ENCODE measurements at regions not wholly inside any gene's neighbourhood (a gene's known extent, or its start where the extent isn't known, plus 50 kb on each side); places are given as distances from the start of the nearest gene placed in this dataset.
"Not testable (repeated sequence)": the region's sequence is repeated elsewhere in the genome, so short reads cannot be mapped to it uniquely, and the experiment has no call there.

DNA sequence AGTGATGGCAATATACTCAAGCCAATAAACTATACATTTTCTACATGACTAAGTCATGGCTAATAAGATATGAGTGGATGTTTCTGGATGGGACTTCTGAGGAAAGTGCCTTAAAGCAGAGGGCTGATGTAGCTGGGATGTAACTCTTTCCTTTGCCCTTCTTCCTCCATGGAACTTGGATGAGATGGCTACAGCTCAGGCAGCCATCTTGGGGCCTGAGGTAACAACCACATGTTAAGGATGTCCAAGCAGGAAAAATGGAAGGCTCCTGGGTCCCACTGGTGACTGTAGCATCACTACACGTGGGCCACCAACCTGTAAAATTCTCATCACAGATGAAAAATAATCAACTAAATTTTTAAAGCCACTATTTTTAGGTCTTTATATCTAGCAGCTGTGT lies 54.4 kb upstream of the GRIP1 start:
- no peak for DNase-seq (ENCODE audit: low spot score)

DNA sequence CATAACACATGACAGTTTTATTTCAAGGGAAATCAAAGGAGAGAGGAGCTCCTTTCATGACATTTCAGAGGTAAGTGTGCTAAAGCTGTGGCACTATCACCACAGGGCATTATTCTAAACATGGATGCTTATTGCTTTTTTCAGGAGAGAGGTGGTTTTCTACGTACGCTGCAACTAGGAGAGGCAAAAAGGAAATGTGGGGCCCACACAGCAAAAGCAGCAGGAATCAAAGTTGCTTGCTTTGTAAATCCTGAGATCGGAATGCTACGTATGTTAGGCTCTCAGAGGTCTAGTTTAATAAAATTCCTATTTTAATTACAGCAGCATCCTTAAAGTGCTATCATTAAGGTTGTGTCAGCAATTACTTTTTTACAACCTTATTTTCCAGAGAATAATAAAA lies 55.0 kb upstream of the GRIP1 start:
- DNase-seq (ENCODE audit: low spot score), result no peak

GRCh38 chr12:66735275-66735674 lies 56.4 kb upstream of the GRIP1 start:
- no peak for DNase-seq (ENCODE audit: low spot score)

DNA sequence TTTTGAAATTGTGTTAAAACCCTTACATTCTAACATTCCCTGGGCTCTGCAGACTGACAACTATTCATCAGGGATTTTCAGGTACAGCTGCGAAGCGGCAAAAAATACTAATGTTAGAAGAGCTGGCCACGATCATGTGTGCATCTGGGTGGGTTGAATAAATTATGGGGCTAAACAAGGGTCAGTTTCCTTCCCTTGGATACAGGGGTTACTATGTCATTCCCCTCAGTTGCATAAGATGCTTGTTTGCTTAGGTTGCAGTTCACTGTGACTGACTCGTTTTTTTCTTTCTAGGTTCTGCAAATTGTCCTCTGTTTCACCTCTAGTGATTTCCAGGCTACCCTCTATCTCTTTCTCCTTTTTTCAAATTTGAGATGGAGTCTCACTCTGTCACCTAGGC lies 58.1 kb upstream of the GRIP1 start:
- no peak for DNase-seq (ENCODE audit: low spot score)

DNA sequence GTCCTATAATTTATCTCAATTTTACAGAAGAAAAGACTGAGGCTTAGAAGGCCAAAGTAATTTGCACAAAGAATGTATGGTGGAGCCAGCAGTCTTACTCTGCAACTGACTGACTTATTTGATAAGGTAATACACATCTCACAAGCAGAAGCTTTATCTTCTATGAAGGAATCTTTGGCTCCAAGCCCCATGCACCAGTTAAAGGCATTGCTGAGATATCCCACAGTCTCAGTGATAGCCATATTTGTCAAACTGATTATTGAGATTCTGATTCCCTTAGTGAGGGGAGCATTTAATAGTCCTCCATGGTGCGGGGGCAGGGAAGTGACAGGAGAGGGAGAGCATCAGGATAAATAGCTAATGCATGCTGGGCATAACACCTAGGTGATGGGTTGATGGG lies 60.4 kb upstream of the GRIP1 start:
- no peak for DNase-seq (ENCODE audit: low spot score)

DNA sequence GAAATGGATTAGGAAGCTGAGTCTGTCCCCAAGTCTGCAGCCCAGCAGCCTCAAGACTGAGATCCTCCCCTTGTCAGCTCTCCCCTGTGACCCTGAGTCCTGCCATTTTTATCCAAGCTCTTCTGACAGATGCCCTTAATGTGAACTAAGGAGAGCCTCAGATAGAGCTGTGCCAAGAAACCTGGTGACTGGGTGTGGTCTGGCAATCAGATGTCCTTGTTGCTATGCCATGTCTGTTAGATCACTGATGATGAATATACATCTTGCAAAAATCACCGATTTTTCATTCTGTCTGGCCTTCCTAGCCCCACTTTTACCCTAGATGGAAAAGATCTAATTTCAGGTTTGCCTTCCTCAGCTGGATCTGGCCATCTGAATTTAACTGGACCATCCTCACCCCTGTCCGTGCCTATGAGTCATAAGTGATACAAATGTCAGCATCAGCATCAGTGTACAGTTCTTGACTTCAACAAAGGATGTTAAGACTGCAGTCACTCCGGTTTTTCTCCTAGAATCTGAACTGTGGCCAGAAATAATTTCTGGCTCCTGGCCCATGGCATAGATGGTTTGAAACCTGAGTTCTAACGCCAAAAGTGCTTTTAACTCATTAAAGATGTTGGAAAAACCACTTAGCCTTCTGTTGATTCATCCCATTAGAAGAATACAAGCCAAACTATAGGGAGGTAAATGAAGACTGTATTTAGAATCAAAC lies 61.2 kb upstream of the GRIP1 start:
- DNase-seq (ENCODE audit: low spot score), result no peak

DNA sequence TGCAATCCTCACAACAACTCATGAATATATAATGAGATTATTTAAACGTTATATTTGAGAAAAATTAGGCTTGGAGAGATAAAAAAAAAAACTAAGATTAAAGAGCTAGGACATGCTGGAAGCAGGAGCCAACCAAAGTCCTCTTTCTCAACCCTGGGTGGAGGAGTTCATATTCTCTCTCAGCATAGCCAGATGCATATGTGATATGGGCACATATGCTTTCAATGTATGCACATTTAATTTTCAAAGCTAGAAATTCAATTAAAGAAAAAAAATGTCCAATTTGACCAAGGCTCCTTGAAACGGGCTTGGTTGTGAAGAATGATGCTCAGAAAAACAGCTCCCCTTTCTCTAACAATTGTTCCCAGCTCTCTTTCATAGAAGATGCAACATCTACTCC lies 61.9 kb upstream of the GRIP1 start:
- no peak for DNase-seq (ENCODE audit: low spot score)

- DNase-seq (ENCODE audit: low spot score), result no peak
Observed at GRCh38 chr12:66741919-66742318, 63.0 kb upstream of the GRIP1 start.

DNA sequence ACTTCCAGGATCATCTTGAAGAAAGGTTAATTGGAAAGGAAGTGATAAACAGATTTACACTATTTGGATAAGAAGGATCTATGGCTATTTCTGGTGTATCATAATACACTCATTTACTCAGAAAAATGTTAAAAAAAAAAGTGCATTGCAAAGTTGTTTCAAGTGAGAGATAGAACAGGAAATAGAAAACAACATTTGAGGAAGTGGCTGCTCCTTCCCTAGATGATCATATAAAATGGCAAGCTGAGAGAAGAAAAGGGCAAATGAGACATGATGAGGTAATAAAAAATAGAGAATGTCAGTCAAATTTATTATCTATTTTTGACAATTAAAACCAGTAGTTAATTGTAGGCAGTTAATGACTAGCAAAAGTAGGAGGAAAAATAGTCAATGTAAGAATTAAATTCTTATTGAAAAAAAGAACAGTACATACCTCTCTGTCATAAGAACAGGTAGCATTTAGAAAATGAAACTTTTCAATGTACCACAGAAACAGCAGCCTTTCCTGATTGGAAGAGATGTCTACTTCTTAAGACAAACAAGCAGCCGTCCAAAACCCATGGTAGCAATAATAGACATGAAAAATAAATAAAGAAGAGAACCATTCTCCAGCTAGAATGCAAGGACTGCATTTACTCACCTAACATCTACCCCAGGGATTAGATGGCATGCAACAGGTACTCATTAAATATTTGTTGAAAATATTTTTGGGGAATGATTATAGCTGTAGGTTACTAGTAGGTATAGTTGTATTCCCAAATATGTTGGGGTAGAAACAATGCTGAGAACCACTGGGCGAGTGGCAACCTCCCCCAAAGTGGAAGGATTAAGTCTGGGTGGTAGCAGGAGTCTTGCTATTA lies 63.9 kb upstream of the GRIP1 start:
- DNase-seq (ENCODE audit: low spot score), result no peak

DNA sequence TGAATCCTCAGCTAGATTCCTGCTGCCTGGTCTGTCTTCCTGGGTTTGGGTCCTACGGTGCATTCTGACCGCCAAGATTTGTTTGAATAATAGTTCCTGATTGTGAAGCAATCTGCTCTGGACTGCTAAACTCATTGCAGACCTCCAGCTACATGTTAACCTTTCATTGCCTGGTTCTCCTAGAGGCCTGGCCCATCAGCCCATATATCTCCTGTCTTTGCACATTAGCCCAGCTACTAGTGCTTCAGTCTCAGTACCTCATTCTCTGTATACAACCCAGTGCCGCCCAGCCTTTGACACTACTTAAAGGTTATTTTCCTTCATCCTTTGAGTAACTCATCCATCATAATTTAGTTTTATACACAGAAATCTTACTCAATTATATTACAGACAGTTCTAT lies 65.6 kb upstream of the GRIP1 start:
- no peak for DNase-seq (ENCODE audit: low spot score)

- DNase-seq (ENCODE audit: low spot score), result no peak
Observed at GRCh38 chr12:66744956-66745383, 66.1 kb upstream of the GRIP1 start.

GRCh38 chr12:66746489-66747201 lies 67.8 kb upstream of the GRIP1 start:
- no peak for DNase-seq (ENCODE audit: low spot score)

DNA sequence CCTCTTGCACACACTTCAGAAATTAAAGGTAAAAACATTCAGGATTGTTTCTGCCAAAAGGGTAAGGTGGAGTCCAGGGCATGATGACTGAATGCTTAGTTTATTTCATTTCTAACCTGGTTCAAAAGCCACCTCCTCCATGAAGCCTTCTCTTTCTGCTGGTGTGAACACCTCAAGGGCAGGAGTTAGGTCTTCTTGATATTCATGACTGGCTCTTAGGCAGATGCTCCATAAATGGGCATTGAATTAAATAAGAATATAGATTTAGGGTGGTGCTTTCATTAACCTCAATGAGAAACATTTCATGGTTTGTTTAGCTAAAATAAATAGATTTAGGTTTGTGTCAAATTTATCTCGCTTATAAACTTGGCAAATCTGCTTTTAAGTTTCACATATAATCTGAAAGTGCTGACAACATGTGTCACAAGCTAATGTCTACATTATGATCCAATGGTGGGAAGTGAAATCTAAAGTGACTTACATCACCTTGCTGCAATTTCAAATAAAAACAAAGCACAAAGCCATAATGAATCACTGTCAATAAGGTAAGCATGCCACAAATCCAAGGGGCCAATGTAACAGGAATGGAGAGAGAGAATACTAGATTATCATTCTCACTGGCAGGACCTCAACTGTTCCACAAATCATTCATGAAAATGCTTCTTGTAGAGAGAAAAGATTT lies 72.7 kb upstream of the GRIP1 start:
- no peak for DNase-seq (ENCODE audit: low spot score)

DNA sequence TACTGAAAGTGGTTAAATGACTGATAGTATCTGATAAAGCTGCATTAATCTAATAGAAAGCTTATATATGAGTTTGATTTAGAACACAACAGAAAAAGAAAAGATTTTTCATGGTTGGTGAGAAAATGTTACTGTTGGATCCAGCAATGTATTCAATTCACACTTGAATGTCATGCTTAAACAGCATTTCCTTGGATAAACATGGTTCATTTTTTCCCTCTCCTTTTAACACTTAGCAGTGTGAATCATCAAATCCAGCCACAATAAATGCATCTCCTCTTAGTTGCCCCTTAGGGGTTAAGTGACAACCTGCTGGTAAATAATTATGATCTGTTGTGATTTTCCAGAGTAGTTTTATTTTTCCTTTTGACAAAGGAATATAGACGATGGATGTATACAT lies 74.9 kb upstream of the GRIP1 start:
- DNase-seq (ENCODE audit: low spot score), result no peak

DNA sequence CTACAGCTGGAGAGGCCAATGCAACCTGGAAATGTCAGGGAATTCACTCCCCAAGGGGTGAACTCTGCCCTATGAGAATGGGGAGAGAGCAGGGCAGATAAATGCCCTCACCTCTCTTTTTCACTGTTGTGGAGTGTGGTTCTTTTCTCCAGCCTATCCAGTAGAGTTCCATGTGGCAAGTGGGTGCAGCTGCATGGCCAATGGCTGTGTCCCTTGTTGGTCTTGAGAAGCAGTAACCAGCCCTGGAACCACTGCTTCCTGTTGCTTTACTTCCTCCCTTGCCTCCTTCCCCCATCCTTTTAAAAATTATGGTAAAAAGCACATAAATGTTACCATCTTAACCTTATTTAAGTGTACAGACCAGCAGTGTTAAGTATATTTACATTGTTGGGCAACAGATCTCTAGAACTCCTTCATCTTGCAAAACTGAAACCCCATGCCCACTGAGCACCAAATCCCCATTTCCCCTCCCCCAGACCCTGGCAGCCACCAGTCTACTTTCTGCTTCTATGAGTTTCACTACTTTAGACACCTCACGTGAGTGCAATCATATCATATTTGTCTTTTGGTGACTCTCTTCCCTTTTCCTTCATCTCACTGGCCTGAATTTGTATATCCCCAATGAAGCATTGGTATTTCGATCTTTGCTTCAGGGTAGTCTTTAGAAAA lies 77.0 kb upstream of the GRIP1 start:
- no peak for DNase-seq (ENCODE audit: low spot score)

- no peak for DNase-seq (ENCODE audit: low spot score)
Observed at GRCh38 chr12:66756631-66757030, 77.8 kb upstream of the GRIP1 start.

GRCh38 chr12:66760122-66760521 lies 81.2 kb upstream of the GRIP1 start:
- not testable (repeated sequence) for DNase-seq (ENCODE audit: low spot score)

- DNase-seq (ENCODE audit: low spot score), result no peak
Observed at GRCh38 chr12:66763467-66763866, 84.6 kb upstream of the GRIP1 start.

DNA sequence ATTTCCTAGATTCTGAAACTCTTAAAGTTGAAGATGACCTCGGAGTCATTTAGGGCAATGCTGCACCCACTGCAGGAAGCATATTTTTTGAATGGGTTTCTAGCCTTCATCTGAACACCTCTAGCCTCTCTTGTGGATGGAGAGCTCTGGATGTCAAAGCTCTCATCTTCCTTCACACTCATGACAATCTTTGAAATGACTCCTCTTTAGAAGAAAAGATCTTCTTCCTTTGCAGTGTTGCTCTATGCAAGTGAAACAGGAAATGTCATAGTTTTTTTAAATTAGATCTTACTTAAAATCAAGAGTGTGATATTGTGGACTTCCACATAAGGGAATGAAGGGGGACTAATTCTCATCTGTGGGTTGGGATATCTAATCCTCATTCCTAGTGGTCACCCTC lies 86.3 kb upstream of the GRIP1 start:
- DNase-seq (ENCODE audit: low spot score), result no peak

DNA sequence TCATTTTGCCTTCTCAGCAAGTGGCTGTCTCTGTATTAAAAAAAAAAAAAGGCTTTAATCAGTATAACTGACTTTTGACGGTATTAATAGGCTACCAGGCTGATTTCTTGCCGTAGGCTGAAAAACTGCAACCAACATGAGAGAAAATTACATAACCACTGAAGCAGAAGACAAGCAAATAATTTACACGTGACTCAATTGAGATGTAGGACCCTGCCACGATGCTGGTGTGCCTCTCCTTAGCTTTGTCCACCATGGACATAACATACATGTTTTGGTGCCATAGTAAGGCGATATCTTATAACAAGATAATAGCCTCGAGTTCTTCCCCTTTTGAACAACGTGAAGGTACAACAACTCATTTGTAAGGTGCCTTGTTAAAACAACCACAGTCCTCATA lies 88.7 kb upstream of the GRIP1 start:
- DNase-seq (ENCODE audit: low spot score), result no peak

DNA sequence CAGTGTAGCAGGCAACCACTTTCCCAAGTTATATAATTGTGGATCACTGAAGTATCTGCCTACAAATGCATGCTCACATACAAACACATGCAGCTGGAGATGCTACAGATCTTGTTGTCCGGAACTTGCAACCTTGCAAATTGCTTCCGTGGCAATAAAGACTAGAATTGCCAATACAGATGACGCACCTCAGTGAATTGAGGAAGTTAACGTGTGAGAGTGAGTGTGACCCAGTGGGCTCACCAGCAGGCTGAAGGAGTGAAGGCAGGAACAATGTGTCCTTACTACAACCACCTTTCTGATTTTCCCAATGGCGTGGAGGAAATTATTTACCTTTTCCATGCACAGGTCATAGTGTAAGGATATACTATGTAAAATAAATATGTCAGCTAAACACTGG lies 89.4 kb upstream of the GRIP1 start:
- no peak for DNase-seq (ENCODE audit: low spot score)

DNA sequence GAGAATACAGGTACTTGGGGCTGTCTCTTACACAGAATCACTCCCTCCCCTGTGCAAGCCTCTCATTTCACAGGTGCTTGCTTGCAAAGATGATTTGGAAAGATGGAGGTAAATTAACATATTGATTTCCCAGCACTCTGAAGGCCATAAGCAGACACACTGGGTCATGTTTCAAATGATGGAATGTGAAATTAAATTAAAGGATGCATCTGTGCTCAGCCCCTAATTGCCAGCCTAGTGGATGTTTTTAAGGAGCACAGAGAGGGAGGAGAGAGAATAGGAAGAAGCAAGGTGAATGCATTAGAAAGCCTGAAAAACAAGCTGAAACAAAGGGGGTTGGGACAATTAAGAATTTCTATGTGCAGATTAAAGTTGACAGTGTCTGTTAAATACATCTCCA lies 96.1 kb upstream of the GRIP1 start:
- no peak for DNase-seq (ENCODE audit: low spot score)

Data from hematopoietic multipotent progenitor cell treated with erythropoietin and hydrocortisone succinate and interleukin-3 and kit ligand, for 15 days (in vitro differentiated cells).